ENCODE measurements at regions not wholly inside any gene's neighbourhood (a gene's known extent, or its start where the extent isn't known, plus 50 kb on each side); places are given as distances from the start of the nearest gene placed in this dataset.

DNA sequence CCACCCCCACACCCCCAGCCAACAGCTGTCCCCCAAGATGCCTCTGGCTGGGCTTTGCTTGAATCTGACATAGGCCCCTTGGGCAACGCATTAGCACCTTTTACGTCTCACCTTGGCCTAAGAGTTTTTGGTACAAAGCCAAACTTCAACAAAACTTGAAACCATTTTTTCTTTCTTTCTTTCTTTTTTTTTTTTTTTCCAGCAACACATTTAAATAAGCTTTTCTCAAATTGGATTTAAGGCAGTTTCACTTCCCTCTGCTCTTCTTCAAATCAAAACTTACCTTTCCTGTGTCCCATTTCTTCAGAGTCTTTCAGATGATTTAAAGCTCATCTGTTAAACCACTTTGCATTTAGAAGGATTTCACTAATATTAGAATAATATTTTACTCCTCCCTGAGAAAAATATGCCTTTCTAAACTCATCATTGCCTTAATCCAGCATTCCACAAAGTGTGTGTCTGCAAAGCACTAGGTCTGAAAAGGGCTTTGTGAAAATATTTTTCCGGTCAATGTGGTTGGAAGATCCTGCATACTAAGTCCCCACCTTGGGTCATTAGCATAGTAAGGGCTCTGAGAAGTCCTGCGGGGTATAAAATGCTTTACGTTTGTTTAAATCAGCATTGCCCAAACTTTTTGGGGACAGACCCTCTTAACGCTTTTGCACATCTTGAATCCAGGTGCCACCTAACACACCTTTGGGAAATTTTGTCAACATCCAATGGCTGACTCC lies 217.0 kb downstream of the TLE3 start:
- ATAC-seq (no peak), DNase-seq (no peak)
- Histone ChIP-seq H3K4me3 (no peak overlapping the region), H3K4me1 (no peaks in the 10 kb centered on the region), H3K27ac (no peak overlapping the region), H3K27me3 (peaks cover 0 to 64% (median 32%) of the 10 kb centered on the region in 7 donors), H3K36me3 (no peaks in the 10 kb centered on the region), H3K9me3 (no peaks in the 10 kb centered on the region)
- TF ChIP-seq, protein P1, sequence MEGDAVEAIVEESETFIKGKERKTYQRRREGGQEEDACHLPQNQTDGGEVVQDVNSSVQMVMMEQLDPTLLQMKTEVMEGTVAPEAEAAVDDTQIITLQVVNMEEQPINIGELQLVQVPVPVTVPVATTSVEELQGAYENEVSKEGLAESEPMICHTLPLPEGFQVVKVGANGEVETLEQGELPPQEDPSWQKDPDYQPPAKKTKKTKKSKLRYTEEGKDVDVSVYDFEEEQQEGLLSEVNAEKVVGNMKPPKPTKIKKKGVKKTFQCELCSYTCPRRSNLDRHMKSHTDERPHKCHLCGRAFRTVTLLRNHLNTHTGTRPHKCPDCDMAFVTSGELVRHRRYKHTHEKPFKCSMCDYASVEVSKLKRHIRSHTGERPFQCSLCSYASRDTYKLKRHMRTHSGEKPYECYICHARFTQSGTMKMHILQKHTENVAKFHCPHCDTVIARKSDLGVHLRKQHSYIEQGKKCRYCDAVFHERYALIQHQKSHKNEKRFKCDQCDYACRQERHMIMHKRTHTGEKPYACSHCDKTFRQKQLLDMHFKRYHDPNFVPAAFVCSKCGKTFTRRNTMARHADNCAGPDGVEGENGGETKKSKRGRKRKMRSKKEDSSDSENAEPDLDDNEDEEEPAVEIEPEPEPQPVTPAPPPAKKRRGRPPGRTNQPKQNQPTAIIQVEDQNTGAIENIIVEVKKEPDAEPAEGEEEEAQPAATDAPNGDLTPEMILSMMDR (IDR thresholded peaks at IDR 0.05), result no peak
- 88 to 89% methylated on average over 6 of the region's 6 CpGs for WGBS, 2 donors
- intact Hi-C loops (cut with DNase I), result no loop called here

DNA sequence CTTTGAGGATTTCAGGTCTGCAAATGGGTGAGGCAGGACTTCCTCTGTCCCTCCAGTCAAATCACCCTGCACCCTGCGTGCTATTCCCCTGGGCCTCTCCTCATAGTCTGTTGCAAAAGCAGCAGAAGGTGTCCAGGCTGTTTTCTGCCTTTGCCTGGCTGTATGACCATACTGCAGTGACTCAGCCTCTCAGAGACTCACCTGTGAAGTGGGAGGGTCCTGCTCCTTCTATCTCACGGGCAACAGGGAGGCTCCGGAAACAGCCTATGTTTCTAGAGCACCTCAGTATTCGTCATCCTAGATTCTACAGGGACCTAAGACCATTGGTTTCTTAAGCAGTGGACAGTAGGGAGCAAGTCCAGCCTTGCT lies 216.4 kb downstream of the TLE3 start:
- 72 to 80% methylated on average over 4 of the region's 4 CpGs for WGBS, 2 donors
- TF ChIP-seq, protein P1 (IDR thresholded peaks at IDR 0.05), result no peak
- Histone ChIP-seq H3K4me1 (no peaks in the 10 kb centered on the region), H3K27ac (no peak overlapping the region), H3K9me3 (no peaks in the 10 kb centered on the region), H3K4me3 (no peak overlapping the region), H3K27me3 (peaks cover 0 to 69% (median 38%) of the 10 kb centered on the region in 7 donors), H3K36me3 (no peaks in the 10 kb centered on the region)
- ATAC-seq, result no peak
- no peak for DNase-seq
- intact Hi-C loops (cut with DNase I), result no loop called here

DNA sequence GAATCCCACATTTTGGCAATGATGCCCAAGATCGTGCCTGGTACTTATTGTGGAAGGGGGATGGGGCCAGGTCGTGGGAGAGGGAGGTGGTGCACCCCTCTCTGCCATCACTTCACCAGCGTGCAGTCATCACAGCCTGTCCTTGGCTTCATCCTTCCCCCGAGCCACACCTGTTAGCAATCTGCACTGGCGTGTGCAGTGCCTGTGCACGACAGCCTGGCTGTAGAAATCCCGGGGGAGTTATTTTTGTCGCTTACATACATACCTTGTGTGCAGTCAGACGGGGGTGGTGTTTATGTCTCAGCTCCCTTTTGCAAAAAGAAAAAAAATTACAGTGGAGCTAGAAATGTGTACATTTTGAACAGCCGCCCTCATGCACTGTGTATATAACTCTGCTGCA lies 216.0 kb downstream of the TLE3 start:
- no peaks in the 10 kb centered on the region for H3K9me3 ChIP-seq
- no peak for DNase-seq
- ATAC-seq, result no peak
- H3K27me3 ChIP-seq, result peaks cover 0 to 70% (median 38%) of the 10 kb centered on the region in 7 donors
- WGBS, 2 donors, result 42 to 47% methylated on average over 10 of the region's 10 CpGs
- no peaks in the 10 kb centered on the region for H3K4me1 ChIP-seq
- H3K36me3 ChIP-seq, result no peaks in the 10 kb centered on the region
- intact Hi-C loops (cut with DNase I), result no loop called here
- no peak overlapping the region for H3K27ac ChIP-seq
- H3K4me3 ChIP-seq, result no peak overlapping the region
- TF ChIP-seq, protein P1 (IDR thresholded peaks at IDR 0.05), result no peak

DNA sequence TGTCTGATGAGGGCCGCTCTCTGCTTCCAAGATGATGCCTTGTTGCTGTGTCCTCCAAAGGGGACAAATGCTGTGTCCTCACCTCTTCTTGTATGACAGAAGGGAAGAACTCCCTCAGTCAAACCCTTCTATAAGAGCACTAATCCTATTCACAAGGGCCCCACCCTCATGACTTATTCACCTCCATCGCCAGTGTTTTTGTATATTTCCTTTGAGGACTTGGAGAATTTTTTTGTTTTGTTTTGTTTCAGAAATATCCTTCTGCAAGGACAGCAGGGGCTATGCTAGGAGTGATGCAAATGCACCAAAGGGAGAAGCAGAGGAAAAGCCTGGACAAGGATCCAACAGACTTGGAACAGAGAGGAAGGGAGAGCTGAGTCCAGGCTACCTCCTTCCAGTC lies 214.4 kb downstream of the TLE3 start:
- TF ChIP-seq, protein P1 (IDR thresholded peaks at IDR 0.05), result no peak
- ATAC-seq, result no peak
- H3K27me3 ChIP-seq, result peaks cover 0 to 71% (median 42%) of the 10 kb centered on the region in 7 donors
- H3K27ac ChIP-seq, result no peak overlapping the region
- intact Hi-C loops (cut with DNase I), result no loop called here
- no peaks in the 10 kb centered on the region for H3K36me3 ChIP-seq
- WGBS, 2 donors, result 95 to 97% methylated on average over 2 of the region's 2 CpGs
- no peak overlapping the region for H3K4me3 ChIP-seq
- H3K9me3 ChIP-seq, result no peaks in the 10 kb centered on the region
- no peaks in the 10 kb centered on the region for H3K4me1 ChIP-seq
- DNase-seq, result no peak

Measured in heart right ventricle (tissue), 16 donors.